Transverse colon (tissue), 4 donors: ENCODE measurements at regions not wholly inside any gene's neighbourhood (a gene's known extent, or its start where the extent isn't known, plus 50 kb on each side); places are given as distances from the start of the nearest gene placed in this dataset.

Source experiments
- DNase-seq: peaks from one replicate; pipeline ENCODE4 v3.0.0-alpha.2; 2019
- H3K27ac ChIP-seq, 4 donors: fragments of 200-600 bp; sonication (generic); 2 replicates each; pipeline ENCODE4 v1.5.1; 2016 to 2018; ENCODE audit warnings: inconsistent platforms in 4 of 4
- H3K27me3 ChIP-seq: fragments of 200-600 bp; sonication (generic); 2 replicates; pipeline ENCODE4 v1.5.1; 2017; ENCODE audit warnings: inconsistent platforms
- H3K36me3 ChIP-seq, 4 donors: fragments of 200-600 bp; sonication (generic); 2 replicates each; pipeline ENCODE4 v1.5.1; 2017 to 2019; ENCODE audit warnings: inconsistent platforms in 4 of 4
- H3K4me1 ChIP-seq, 4 donors: fragments of 200-600 bp; sonication (generic); 2 replicates each; pipeline ENCODE4 v1.5.1; 2017 to 2020; ENCODE audit warnings: inconsistent platforms in 4 of 4
- H3K4me3 ChIP-seq, 4 donors: fragments of 200-600 bp; sonication (generic); 1 replicate in 1 of 4; 2 replicates in 3 of 4; pipeline versions ENCODE4 v1.5.1 to v1.6.1; 2017 to 2019; ENCODE audit warnings: inconsistent platforms in 4 of 4
- H3K9me3 ChIP-seq, 2 donors: fragments of 200-600 bp; sonication (generic); 2 replicates each; pipeline ENCODE4 v1.5.1; 2017 to 2019; ENCODE audit warnings: inconsistent platforms in 2 of 2
- EP300 ChIP-seq: sonication (generic); formaldehyde crosslinking; IDR thresholded peaks from one replicate; pipeline ENCODE4 v1.6.1; 2017; ENCODE audit warnings: antibody characterized with exemption, low read depth
- POLR2A ChIP-seq: fragments of 450-650 bp; IDR thresholded peaks from one replicate; pipeline ENCODE4 v1.6.1; 2016; ENCODE audit warnings: antibody characterized with exemption, mild to moderate bottlenecking, moderate library complexity
- POLR2AphosphoS5 ChIP-seq, 3 donors: sonication (generic); formaldehyde crosslinking; IDR thresholded peaks; one replicate each; pipeline ENCODE4 v1.6.1; 2016; ENCODE audit warnings: antibody characterized with exemption in 3 of 3
- WGBS, 2 donors: methylation state at CpG; one replicate each; pipeline ENCODE4 v1.1.5; 2018; ENCODE audit warnings: low coverage in 1 of 2; 5-methylcytosine and 5-hydroxymethylcytosine counted together
- in situ Hi-C, 4 donors: fragments of 200-750 bp; cut with MboI; loops; one replicate each; pipeline versions ENCODE4 v1.15.0 to v1.15.1; 2017; ENCODE audit warnings: low sequenced_read_pairs in 3 of 4, low pct_ligation_motif_present in 1 of 4, low pct_unique_long_range_greater_than_20kb in 1 of 4
- intact Hi-C: fragments of 100-400 bp; cut with DNase I; formaldehyde crosslinking; loops from one replicate; pipeline ENCODE4 v1.15.1; 2023; ENCODE audit warnings: low total_unique reads
- TF ChIP-seq, protein P1 (sequence below), 5 experiments: fragments of 200-600 bp in 3 of 5; fragments of 450-650 bp in 2 of 5; sonication (generic) in 3 of 5; IDR thresholded peaks; 1 replicate in 2 of 5; 2 replicates in 3 of 5; pipeline ENCODE4 v1.5.1; 2016 to 2017; ENCODE audit warnings: antibody characterized with exemption in 5 of 5, inconsistent platforms in 3 of 5, mild to moderate bottlenecking in 2 of 5, moderate library complexity in 1 of 5

DNA sequence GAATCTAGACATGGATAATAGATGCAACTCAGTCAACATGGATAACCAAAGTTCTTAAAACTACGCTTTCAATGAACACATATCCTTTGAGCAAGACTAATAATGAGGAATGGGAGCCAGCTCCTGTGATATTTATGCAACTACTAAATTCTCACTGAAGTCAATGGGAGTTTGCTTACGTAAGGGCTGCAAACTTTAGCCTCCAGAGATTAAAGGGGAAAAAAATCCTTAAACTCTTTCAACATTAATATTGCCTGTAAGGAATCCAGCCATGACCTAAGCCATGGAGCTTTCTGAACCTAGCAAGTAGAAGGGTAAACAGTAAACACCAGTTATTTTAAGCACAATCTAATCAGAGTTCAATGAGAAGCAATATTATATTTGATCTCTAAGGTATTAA lies 125.2 kb upstream of the PITX2 start:
- H3K36me3 ChIP-seq: no peaks in the 10 kb centered on the region
- intact Hi-C loops: no loop called here
- no peak overlapping the region for H3K27ac ChIP-seq
- no peaks in the 10 kb centered on the region for H3K9me3 ChIP-seq
- H3K27me3 ChIP-seq: no peaks in the 10 kb centered on the region
- no peak overlapping the region for H3K4me3 ChIP-seq
- 73 to 84% methylated on average over 2 of the region's 2 CpGs for WGBS, 2 donors
- in situ Hi-C loops: no loop called here
- no peaks in the 10 kb centered on the region for H3K4me1 ChIP-seq
- TF ChIP-seq POLR2A: no peak
- TF ChIP-seq POLR2AphosphoS5 (IDR thresholded peaks at IDR 0.05): no peak
- no peak for TF ChIP-seq EP300
- TF ChIP-seq, protein P1, sequence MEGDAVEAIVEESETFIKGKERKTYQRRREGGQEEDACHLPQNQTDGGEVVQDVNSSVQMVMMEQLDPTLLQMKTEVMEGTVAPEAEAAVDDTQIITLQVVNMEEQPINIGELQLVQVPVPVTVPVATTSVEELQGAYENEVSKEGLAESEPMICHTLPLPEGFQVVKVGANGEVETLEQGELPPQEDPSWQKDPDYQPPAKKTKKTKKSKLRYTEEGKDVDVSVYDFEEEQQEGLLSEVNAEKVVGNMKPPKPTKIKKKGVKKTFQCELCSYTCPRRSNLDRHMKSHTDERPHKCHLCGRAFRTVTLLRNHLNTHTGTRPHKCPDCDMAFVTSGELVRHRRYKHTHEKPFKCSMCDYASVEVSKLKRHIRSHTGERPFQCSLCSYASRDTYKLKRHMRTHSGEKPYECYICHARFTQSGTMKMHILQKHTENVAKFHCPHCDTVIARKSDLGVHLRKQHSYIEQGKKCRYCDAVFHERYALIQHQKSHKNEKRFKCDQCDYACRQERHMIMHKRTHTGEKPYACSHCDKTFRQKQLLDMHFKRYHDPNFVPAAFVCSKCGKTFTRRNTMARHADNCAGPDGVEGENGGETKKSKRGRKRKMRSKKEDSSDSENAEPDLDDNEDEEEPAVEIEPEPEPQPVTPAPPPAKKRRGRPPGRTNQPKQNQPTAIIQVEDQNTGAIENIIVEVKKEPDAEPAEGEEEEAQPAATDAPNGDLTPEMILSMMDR (IDR thresholded peaks at IDR 0.05): no peak
- no peak for DNase-seq

DNA sequence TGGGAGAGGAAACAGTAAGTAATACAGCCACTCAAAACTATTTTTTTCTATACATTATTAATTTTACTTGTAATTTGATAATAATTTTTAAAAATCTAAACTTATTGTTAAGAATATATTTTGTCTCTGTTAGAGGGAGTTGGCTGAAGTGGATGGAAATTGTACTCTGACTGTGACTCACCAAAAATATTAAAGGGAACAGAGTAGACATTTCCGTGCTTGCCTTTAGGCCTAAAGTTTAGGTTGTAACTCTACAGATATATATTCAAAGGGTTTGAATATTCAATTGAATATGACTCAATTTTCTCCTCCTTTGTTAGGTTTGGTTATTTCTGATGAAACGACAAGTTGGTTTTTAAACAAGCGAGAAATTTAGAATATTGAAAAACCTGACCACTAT lies 128.3 kb upstream of the PITX2 start:
- Histone ChIP-seq H3K9me3 (no peaks in the 10 kb centered on the region), H3K4me1 (no peaks in the 10 kb centered on the region), H3K36me3 (no peaks in the 10 kb centered on the region), H3K4me3 (no peak overlapping the region), H3K27ac (no peak overlapping the region), H3K27me3 (no peaks in the 10 kb centered on the region)
- no peak for TF ChIP-seq POLR2AphosphoS5 (IDR thresholded peaks at IDR 0.05)
- no peak for TF ChIP-seq POLR2A
- TF ChIP-seq, protein P1 (IDR thresholded peaks at IDR 0.05): no peak
- TF ChIP-seq EP300: no peak
- in situ Hi-C loops: no loop called here
- 91 to 96% methylated on average over 3 of the region's 3 CpGs for WGBS, 2 donors
- DNase-seq: no peak
- intact Hi-C loops: no loop called here

DNA sequence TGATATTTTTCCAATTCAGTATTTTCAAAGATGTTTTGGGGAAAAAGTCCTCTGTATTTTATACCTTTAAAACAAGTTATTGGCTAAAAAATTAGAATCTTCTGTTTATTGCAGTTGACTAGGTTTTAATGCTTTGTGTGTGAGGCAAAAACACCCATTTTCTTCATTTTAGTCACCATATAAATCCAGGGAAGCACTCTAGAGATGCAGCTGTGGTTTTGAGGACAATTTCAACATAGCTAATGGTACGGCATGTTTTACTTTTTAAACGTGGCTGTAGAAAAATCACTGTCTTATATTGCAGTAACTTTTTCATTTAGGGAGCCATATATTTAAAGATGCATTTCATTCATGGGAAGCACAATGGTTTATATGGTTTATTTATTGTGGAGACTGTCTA lies 129.1 kb upstream of the PITX2 start:
- intact Hi-C loops: no loop called here
- WGBS, 2 donors: 62 to 70% methylated on average over 2 of the region's 2 CpGs
- H3K9me3 ChIP-seq: no peaks in the 10 kb centered on the region
- DNase-seq: no peak
- H3K36me3 ChIP-seq: no peaks in the 10 kb centered on the region
- H3K4me3 ChIP-seq: no peak overlapping the region
- in situ Hi-C loops: no loop called here
- H3K27me3 ChIP-seq: no peaks in the 10 kb centered on the region
- TF ChIP-seq EP300 (no peak), POLR2A (no peak), POLR2AphosphoS5 (IDR thresholded peaks at IDR 0.05) (no peak)
- TF ChIP-seq, protein P1 (IDR thresholded peaks at IDR 0.05): no peak
- no peaks in the 10 kb centered on the region for H3K4me1 ChIP-seq
- no peak overlapping the region for H3K27ac ChIP-seq

DNA sequence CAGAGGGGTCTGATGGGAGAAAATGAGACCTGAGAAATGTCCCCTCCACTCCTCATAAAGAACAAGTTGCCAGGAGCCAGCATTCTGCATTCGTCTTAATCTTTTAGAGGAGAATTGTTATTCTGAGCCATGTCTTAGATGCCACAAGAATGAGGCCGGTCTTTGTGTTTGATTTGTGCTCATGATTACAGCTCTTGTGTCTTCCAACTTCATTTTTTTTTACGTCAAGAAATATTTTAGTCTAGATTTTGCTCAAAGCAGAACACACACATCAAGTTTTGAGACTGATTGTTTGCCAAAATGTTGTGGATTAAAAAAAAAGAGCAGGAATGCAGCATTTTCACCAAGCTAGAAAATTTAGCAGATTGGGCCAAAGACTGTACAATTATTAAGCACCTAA lies 130.6 kb upstream of the PITX2 start:
- Histone ChIP-seq H3K27me3 (no peaks in the 10 kb centered on the region), H3K36me3 (no peaks in the 10 kb centered on the region), H3K4me1 (no peaks in the 10 kb centered on the region), H3K9me3 (no peaks in the 10 kb centered on the region), H3K4me3 (no peak overlapping the region), H3K27ac (no peak overlapping the region)
- 65 to 68% methylated on average over 3 of the region's 3 CpGs for WGBS, 2 donors
- DNase-seq: no peak
- TF ChIP-seq, protein P1 (IDR thresholded peaks at IDR 0.05): no peak
- TF ChIP-seq EP300: no peak
- TF ChIP-seq POLR2A: no peak
- no peak for TF ChIP-seq POLR2AphosphoS5 (IDR thresholded peaks at IDR 0.05)
- in situ Hi-C loops (no loop called here), intact Hi-C loops (no loop called here)
